Sigmoid colon (tissue), 6 donors: ENCODE measurements at regions not wholly inside any gene's neighbourhood (a gene's known extent, or its start where the extent isn't known, plus 50 kb on each side); places are given as distances from the start of the nearest gene placed in this dataset.

Source experiments
- DNase-seq: peaks from one replicate; pipeline ENCODE4 v3.0.0-alpha.2; 2019
- H3K27ac ChIP-seq, 4 donors: fragments of 200-600 bp; sonication (generic); one replicate each; pipeline ENCODE4 v1.5.1; 2016 to 2019; ENCODE audit warnings: mild to moderate bottlenecking in 1 of 4
- H3K27me3 ChIP-seq, 3 donors: fragments of 200-600 bp; sonication (generic); one replicate each; pipeline ENCODE4 v1.5.1; 2019; ENCODE audit warnings: mild to moderate bottlenecking in 1 of 3
- H3K36me3 ChIP-seq, 4 donors: fragments of 200-600 bp; sonication (generic); one replicate each; pipeline ENCODE4 v1.5.1; 2016 to 2019
- H3K4me1 ChIP-seq, 4 donors: fragments of 200-600 bp; sonication (generic); one replicate each; pipeline ENCODE4 v1.5.1; 2017 to 2019
- H3K4me3 ChIP-seq, 4 donors: fragments of 200-600 bp; sonication (generic); one replicate each; pipeline ENCODE4 v1.5.1; 2017 to 2019; ENCODE audit warnings: mild to moderate bottlenecking in 2 of 4, moderate library complexity in 1 of 4
- H3K9me3 ChIP-seq, 4 donors: fragments of 200-600 bp in 3 of 4; sonication (generic) in 3 of 4; one replicate each; pipeline versions ENCODE4 v1.5.1 to v1.6.1; 2013 to 2019
- CTCF ChIP-seq, 4 experiments: fragments of 450-650 bp in 3 of 4; fragments of 200-600 bp in 1 of 4; IDR thresholded peaks; one replicate each; pipeline ENCODE4 v1.5.1; 2016 to 2019; ENCODE audit warnings: antibody characterized with exemption in 4 of 4, mild to moderate bottlenecking in 3 of 4, moderate library complexity in 2 of 4
- EP300 ChIP-seq, 4 donors: sonication (generic); formaldehyde crosslinking; IDR thresholded peaks; one replicate each; pipeline ENCODE4 v1.6.1; 2017; ENCODE audit warnings: antibody characterized with exemption in 4 of 4
- POLR2A ChIP-seq, 2 donors: fragments of 450-650 bp; IDR thresholded peaks; one replicate each; pipeline ENCODE4 v1.6.1; 2016; ENCODE audit warnings: antibody characterized with exemption in 2 of 2, mild to moderate bottlenecking in 2 of 2, moderate library complexity in 2 of 2
- POLR2AphosphoS5 ChIP-seq, 4 donors: sonication (generic); formaldehyde crosslinking; IDR thresholded peaks; one replicate each; pipeline ENCODE4 v1.6.1; 2017; ENCODE audit warnings: antibody characterized with exemption in 4 of 4
- WGBS, 2 donors: extraction: QIAGEN DNeasy Blood & Tissue Kit; methylation state at CpG; one replicate each; pipeline ENCODE4 v1.1.7; 2013; 5-methylcytosine and 5-hydroxymethylcytosine counted together
- intact Hi-C: fragments of 100-400 bp; cut with DNase I; formaldehyde crosslinking; loops from one replicate; pipeline ENCODE4 v1.15.1; 2023
- donor health status: healthy with polysubstance abuse.
- donor health status: healthy.

GRCh38 chrX:110491846-110492620 lies 133.4 kb downstream of the RTL9 start:
- no peaks in the 10 kb centered on the region for H3K9me3 ChIP-seq
- intact Hi-C loops = no loop called here
- H3K27me3 ChIP-seq = no peaks in the 10 kb centered on the region
- no peaks in the 10 kb centered on the region for H3K4me1 ChIP-seq
- H3K36me3 ChIP-seq = no peaks in the 10 kb centered on the region
- TF ChIP-seq POLR2A (IDR thresholded peaks at IDR 0.05) (no peak), EP300 (IDR thresholded peaks at IDR 0.05) (no peak), POLR2AphosphoS5 (IDR thresholded peaks at IDR 0.05) (no peak), CTCF (IDR thresholded peaks at IDR 0.05) (no peak)
- WGBS, 2 donors = 88 to 89% methylated on average over 8 of the region's 8 CpGs
- no peak overlapping the region for H3K27ac ChIP-seq
- no peak for DNase-seq
- no peak overlapping the region for H3K4me3 ChIP-seq

- H3K4me1 ChIP-seq = no peaks in the 10 kb centered on the region
- no peaks in the 10 kb centered on the region for H3K9me3 ChIP-seq
- TF ChIP-seq EP300 (IDR thresholded peaks at IDR 0.05) = no peak
- TF ChIP-seq POLR2A (IDR thresholded peaks at IDR 0.05) = no peak
- no peak for TF ChIP-seq POLR2AphosphoS5 (IDR thresholded peaks at IDR 0.05)
- no peak for TF ChIP-seq CTCF (IDR thresholded peaks at IDR 0.05)
- 88 to 92% methylated on average over 6 of the region's 6 CpGs for WGBS, 2 donors
- no peaks in the 10 kb centered on the region for H3K27me3 ChIP-seq
- H3K36me3 ChIP-seq = no peaks in the 10 kb centered on the region
- no peak overlapping the region for H3K4me3 ChIP-seq
- DNase-seq = no peak
- intact Hi-C loops = no loop called here
- no peak overlapping the region for H3K27ac ChIP-seq
Measured at GRCh38 chrX:110504947-110505346, 146.3 kb downstream of the RTL9 start.

- Histone ChIP-seq H3K4me3 (no peak overlapping the region), H3K36me3 (no peaks in the 10 kb centered on the region), H3K9me3 (no peaks in the 10 kb centered on the region), H3K4me1 (no peaks in the 10 kb centered on the region), H3K27me3 (no peaks in the 10 kb centered on the region), H3K27ac (no peak overlapping the region)
- DNase-seq = no peak
- TF ChIP-seq POLR2A (IDR thresholded peaks at IDR 0.05) = no peak
- TF ChIP-seq CTCF (IDR thresholded peaks at IDR 0.05) = no peak
- no peak for TF ChIP-seq POLR2AphosphoS5 (IDR thresholded peaks at IDR 0.05)
- TF ChIP-seq EP300 (IDR thresholded peaks at IDR 0.05) = no peak
- WGBS, 2 donors = 6 to 43% methylated on average over 2 of the region's 2 CpGs
- intact Hi-C loops = no loop called here
Measured at GRCh38 chrX:110509755-110510532, 151.3 kb downstream of the RTL9 start.

GRCh38 chrX:110511238-110511637 lies 152.6 kb downstream of the RTL9 start:
- no peak overlapping the region for H3K4me3 ChIP-seq
- no peak for DNase-seq
- no peaks in the 10 kb centered on the region for H3K27me3 ChIP-seq
- no peak for TF ChIP-seq EP300 (IDR thresholded peaks at IDR 0.05)
- no peak for TF ChIP-seq POLR2A (IDR thresholded peaks at IDR 0.05)
- no peak for TF ChIP-seq CTCF (IDR thresholded peaks at IDR 0.05)
- no peak for TF ChIP-seq POLR2AphosphoS5 (IDR thresholded peaks at IDR 0.05)
- WGBS, 2 donors = 71 to 89% methylated on average over 2 of the region's 2 CpGs
- intact Hi-C loops = no loop called here
- no peaks in the 10 kb centered on the region for H3K4me1 ChIP-seq
- H3K9me3 ChIP-seq = no peaks in the 10 kb centered on the region
- no peaks in the 10 kb centered on the region for H3K36me3 ChIP-seq
- H3K27ac ChIP-seq = no peak overlapping the region
